GM21390 (cell line): ENCODE measurements at regions not wholly inside any gene's neighbourhood (a gene's known extent, or its start where the extent isn't known, plus 50 kb on each side); places are given as distances from the start of the nearest gene placed in this dataset.

Experiments
- ATAC-seq: cut with Tn5 transposase; IDR thresholded peaks from one replicate; pipeline ENCODE4 v1.9.1; 2021; ENCODE audit not compliant: unreplicated experiment

DNA sequence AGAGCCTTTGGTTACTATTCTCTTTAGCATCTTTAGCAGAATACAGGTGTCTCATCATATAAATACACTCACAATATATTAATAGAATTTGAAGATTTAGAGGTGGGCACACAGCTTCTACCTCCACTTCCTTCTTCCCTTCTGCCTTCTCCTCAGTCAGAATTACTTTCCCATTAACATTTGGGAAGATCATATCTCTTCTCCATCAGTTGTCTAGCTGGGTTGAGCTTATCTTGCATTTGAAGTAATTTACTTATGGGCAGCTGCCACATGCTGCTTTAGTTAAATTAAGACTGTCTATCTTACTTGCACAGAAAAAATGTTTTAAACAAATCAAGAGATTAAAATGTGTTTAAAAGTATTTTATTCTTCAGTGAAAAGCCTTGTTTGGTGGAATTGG is 110.1 kb upstream of the ASIC2 start:
- no peak for ATAC-seq

- ATAC-seq, result no peak
Measured at GRCh38 chr17:33404070-33404819, 111.2 kb upstream of the ASIC2 start.

DNA sequence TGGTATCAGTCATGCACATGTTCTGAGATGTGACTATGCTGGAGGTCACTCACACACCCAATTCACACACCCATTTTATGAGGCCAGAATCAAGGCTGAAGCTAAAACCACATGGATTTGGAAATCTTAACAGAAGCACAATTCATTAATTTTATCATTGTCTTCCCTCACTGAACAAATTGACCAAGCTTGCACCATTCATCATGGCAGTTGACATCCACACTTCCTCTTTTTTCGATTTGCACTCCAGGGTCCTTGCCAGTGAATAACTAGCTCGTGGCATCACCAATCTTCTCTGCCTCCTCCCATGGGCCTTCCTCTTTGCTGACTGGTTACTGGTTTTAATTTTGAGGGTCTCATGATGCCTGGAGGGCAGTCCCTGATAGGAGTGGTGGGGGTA is 123.0 kb upstream of the ASIC2 start:
- no peak for ATAC-seq

DNA sequence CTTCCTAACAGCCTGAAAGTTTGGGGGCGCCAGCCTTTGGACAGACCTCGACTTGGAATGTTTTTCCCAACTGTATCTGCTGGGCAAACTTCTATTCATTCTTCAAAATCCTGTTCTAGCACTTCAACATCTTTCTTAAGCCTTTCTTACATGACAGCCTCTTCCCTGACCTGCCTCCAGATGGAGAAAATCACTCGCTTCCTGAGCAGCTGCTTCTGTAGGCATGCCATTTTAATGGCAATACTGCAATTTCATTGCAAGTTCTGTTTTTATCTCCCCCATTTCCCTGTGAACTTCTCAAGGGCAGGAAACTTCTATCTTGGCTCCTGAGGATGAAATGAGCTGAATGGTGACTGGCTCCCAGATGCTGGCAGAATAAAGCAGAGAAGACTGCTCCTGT is 128.8 kb upstream of the ASIC2 start:
- no peak for ATAC-seq

- ATAC-seq, result no peak
Measured at GRCh38 chr17:33433581-33433980, 140.5 kb upstream of the ASIC2 start.

- no peak for ATAC-seq
Measured at GRCh38 chr17:33434841-33435240, 141.7 kb upstream of the ASIC2 start.

DNA sequence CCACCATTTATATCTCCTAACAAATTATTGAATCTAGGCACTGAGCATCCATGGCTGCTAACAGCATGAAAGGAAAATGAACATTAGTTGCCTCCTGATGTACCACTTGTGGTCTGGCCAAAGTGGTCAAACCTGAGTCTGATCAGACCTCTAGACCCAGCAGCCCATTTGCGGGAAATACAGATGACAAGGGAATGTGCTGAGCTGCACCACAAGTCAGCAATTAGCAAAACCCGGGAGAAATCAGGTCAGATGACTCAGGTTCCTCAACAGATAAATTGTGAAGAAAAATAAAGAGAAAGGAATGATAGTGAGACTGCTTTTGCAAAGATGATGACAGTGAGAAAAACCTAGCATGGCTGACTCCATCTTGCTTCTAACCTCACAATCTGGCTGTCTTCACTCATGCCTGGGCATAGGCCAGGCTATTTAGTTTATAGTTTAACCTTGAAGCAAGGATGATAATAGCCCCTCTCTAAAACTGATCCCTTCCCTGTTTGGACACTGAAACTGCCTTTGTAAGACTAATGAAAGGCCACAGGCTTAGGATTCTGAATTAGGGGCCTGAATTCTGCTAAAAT is 142.7 kb upstream of the ASIC2 start:
- ATAC-seq, result no peak

GRCh38 chr17:33436321-33436720 is 143.2 kb upstream of the ASIC2 start:
- ATAC-seq, result no peak

- no peak for ATAC-seq
Measured at GRCh38 chr17:33438139-33438538, 145.0 kb upstream of the ASIC2 start.

- ATAC-seq, result no peak
Measured at GRCh38 chr17:33438578-33438977, 145.5 kb upstream of the ASIC2 start.

- ATAC-seq, result no peak
Measured at GRCh38 chr17:33442320-33442719, 149.2 kb upstream of the ASIC2 start.

DNA sequence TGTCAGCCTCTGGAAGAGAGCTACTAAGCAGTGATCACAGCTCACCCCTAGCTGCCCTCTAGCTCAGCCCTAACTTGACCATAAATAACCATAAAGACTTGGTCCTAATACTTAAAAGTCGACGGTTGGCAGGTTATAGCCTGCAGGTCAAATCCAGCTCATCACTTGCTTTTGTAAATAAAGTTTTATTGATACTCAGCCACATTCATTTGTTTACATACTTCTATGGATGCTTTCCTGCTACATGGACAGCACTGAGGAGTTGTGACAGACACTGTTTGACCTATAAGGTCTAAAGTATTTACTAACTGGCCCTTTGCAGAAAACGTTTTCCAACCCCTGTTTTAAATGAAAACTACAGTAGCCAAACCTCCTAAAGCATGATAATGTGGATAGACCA is 151.6 kb upstream of the ASIC2 start:
- no peak for ATAC-seq

DNA sequence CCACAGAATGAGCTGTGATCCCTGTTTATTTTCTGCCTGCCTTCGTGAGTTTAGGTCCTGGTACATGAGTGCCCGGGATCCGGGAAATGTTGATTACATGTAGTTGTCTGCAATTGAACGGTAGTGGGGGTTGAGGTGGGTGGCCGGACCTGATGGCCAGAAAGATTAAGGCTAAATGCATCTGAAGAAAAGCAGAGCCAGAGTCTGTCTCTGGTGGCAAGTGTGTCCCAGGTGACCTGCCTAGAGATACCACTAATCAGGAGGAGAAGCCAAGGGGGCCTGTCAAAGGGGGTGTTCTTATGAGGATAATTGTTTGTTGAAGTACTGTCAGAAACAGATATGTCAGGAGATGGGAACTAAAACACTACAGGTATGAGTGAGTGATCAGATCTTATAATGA is 154.0 kb upstream of the ASIC2 start:
- no peak for ATAC-seq

DNA sequence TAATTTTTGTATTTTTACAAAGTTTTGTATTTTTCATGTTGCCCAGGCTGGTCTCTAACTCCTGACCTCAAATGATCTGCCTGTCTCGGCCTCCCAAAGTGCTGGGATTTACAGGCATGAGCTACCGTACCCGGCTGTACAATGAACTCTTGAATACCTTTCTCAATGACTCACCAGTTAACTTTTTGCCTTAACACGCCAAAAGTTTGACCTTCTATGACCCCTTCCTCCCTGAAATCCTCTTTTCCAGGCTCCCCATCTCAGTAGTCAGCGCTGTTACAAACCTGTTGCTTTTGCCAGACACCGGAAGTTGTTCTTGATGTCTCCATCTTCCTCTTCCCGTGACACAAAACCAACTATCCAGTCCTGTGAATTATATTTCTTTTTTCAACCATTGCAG is 158.1 kb upstream of the ASIC2 start:
- ATAC-seq, result no peak

DNA sequence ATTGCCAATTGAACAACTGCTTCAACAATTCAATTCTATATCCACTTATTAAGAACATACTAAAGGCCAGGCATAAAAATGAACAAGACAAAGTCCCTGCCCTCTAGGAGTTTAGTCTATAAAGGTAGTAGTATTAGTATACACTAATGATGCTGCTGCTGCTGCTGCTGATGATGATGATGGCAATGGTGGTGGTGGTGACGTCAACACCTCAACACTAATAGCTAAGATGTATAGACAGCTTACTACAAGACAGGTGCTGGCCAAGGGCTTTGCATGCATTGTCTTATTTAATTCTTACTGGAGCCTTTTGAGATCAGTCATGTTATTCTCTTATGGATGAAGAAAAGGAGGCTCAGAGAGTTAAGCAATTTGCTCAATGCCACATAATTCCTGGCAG is 164.4 kb upstream of the ASIC2 start:
- ATAC-seq, result no peak

GRCh38 chr17:33459078-33459940 is 166.2 kb upstream of the ASIC2 start:
- ATAC-seq, result peak; percentile 63

GRCh38 chr17:33460781-33461450 is 167.8 kb upstream of the ASIC2 start:
- no peak for ATAC-seq

GRCh38 chr17:33463887-33464286 is 170.8 kb upstream of the ASIC2 start:
- ATAC-seq, result no peak

DNA sequence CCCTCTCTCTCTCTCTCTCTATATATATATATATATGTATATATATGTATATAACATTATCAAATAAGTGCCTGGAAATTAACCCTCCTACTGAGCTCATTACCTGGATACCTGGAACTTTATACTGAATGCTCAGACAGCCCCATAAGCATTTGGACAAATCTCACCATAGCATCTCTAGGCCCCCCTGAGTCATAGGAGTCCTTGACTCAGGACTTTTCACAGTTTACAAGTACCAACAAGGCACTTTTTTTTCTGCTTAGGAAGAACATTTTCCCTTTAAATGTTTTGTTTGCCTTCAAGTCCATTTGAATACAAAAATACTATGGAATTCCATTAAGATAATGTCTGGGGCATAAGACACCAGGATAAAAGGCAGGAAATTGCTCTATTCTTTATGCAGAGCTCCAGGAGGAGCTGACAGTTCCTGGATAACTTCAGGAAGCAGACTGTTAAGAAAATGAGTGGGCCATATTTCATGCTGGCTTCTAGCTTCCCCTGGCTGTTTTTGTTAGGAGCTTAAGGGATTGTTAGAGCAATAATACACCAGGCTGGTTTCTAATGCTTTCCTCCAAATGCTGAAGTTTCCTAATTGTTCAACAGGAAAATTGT is 171.7 kb upstream of the ASIC2 start:
- ATAC-seq, result no peak

- ATAC-seq, result no peak
Measured at GRCh38 chr17:33469421-33469820, 176.3 kb upstream of the ASIC2 start.

DNA sequence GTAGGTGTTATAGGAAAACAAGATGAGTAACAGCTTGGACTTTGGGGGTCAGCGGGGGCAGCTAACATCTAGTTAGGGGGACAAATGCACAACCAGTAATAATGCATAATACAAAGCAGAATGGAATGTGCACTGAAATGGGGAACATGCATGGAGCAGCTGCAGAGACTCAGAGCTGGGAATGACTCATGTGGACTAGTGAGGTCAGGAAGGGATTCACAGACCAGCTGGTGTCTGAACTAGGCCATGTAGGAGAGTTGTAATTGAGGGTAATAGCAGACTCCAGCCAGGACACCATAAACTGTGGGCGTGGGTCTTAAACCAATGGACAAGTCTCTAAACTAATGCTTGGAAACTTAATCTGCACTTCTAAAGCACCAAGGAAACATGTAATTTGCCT is 176.8 kb upstream of the ASIC2 start:
- ATAC-seq, result no peak
